ENCODE measurements at regions not wholly inside any gene's neighbourhood (a gene's known extent, or its start where the extent isn't known, plus 50 kb on each side); places are given as distances from the start of the nearest gene placed in this dataset.

GRCh38 chr9:3087697-3088096 lies 243.8 kb upstream of the PUM3 start:
- Histone ChIP-seq H3K9me3 (peaks cover 0 to 4% of the 10 kb centered on the region in 2 donors), H3K36me3 (no peaks in the 10 kb centered on the region), H3K4me1 (no peaks in the 10 kb centered on the region), H3K27me3 (no peaks in the 10 kb centered on the region), H3K4me3 (no peak overlapping the region), H3K27ac (no peak overlapping the region)
- intact Hi-C loops (cut with DNase I; ENCODE audit: low total_unique reads) = no loop called here
- no peak for DNase-seq (ENCODE audit: low spot score in 2 of 2)
- TF ChIP-seq POLR2AphosphoS5 (IDR thresholded peaks at IDR 0.05) = no peak
- TF ChIP-seq POLR2A (IDR thresholded peaks at IDR 0.05) = no peak
- TF ChIP-seq CTCF (IDR thresholded peaks at IDR 0.05) = no peak

- Histone ChIP-seq H3K9me3 (no peaks in the 10 kb centered on the region), H3K4me3 (no peak overlapping the region), H3K36me3 (no peaks in the 10 kb centered on the region), H3K4me1 (no peaks in the 10 kb centered on the region), H3K27me3 (no peaks in the 10 kb centered on the region), H3K27ac (no peak overlapping the region)
- TF ChIP-seq POLR2A (IDR thresholded peaks at IDR 0.05) = no peak
- TF ChIP-seq POLR2AphosphoS5 (IDR thresholded peaks at IDR 0.05) = no peak
- TF ChIP-seq CTCF (IDR thresholded peaks at IDR 0.05) = no peak
- intact Hi-C loops (cut with DNase I; ENCODE audit: low total_unique reads) = no loop called here
- DNase-seq (ENCODE audit: low spot score in 2 of 2) = no peak
Measured at GRCh38 chr9:3080951-3081350, 237.1 kb upstream of the PUM3 start.

GRCh38 chr9:3074247-3074646 lies 230.4 kb upstream of the PUM3 start:
- intact Hi-C loops (cut with DNase I; ENCODE audit: low total_unique reads) = no loop called here
- no peaks in the 10 kb centered on the region for H3K27me3 ChIP-seq
- H3K27ac ChIP-seq = no peak overlapping the region
- H3K4me1 ChIP-seq = no peaks in the 10 kb centered on the region
- no peak for DNase-seq (ENCODE audit: low spot score in 2 of 2)
- TF ChIP-seq POLR2A (IDR thresholded peaks at IDR 0.05) (no peak), POLR2AphosphoS5 (IDR thresholded peaks at IDR 0.05) (no peak), CTCF (IDR thresholded peaks at IDR 0.05) (no peak)
- no peak overlapping the region for H3K4me3 ChIP-seq
- no peaks in the 10 kb centered on the region for H3K36me3 ChIP-seq
- H3K9me3 ChIP-seq = no peaks in the 10 kb centered on the region

GRCh38 chr9:3066591-3066990 lies 222.7 kb upstream of the PUM3 start:
- Histone ChIP-seq H3K9me3 (no peaks in the 10 kb centered on the region), H3K27me3 (no peaks in the 10 kb centered on the region), H3K27ac (no peak overlapping the region), H3K36me3 (no peaks in the 10 kb centered on the region), H3K4me1 (no peaks in the 10 kb centered on the region), H3K4me3 (no peak overlapping the region)
- no peak for TF ChIP-seq POLR2AphosphoS5 (IDR thresholded peaks at IDR 0.05)
- TF ChIP-seq CTCF (IDR thresholded peaks at IDR 0.05) = no peak
- TF ChIP-seq POLR2A (IDR thresholded peaks at IDR 0.05) = no peak
- intact Hi-C loops (cut with DNase I; ENCODE audit: low total_unique reads) = loop anchor here (5.0 kb wide), 1 partner anchor 1176 kb away; no protein-coding TSS in a partner anchor
- DNase-seq (ENCODE audit: low spot score in 2 of 2) = no peak

GRCh38 chr9:3059781-3060468 lies 216.0 kb upstream of the PUM3 start:
- no peak for DNase-seq (ENCODE audit: low spot score in 2 of 2)

More at GRCh38 chr9:3059781-3060468, 216.0 kb upstream of the PUM3 start:
- no peaks in the 10 kb centered on the region for H3K36me3 ChIP-seq
- H3K4me3 ChIP-seq = no peak overlapping the region
- intact Hi-C loops (cut with DNase I; ENCODE audit: low total_unique reads) = no loop called here
- no peaks in the 10 kb centered on the region for H3K9me3 ChIP-seq
- H3K27me3 ChIP-seq = no peaks in the 10 kb centered on the region
- H3K27ac ChIP-seq = no peak overlapping the region
- no peak for TF ChIP-seq POLR2A (IDR thresholded peaks at IDR 0.05)
- no peak for TF ChIP-seq CTCF (IDR thresholded peaks at IDR 0.05)
- TF ChIP-seq POLR2AphosphoS5 (IDR thresholded peaks at IDR 0.05) = no peak
- no peaks in the 10 kb centered on the region for H3K4me1 ChIP-seq
